GM12864 (cell line): ENCODE measurements at regions not wholly inside any gene's neighbourhood (a gene's known extent, or its start where the extent isn't known, plus 50 kb on each side); places are given as distances from the start of the nearest gene placed in this dataset.
"Not testable (repeated sequence)": the region's sequence is repeated elsewhere in the genome, so short reads cannot be mapped to it uniquely, and the experiment has no call there.

Experiments
- DNase-seq: peaks from one replicate; pipeline ENCODE4 v3.0.0-alpha.2; 2011; ENCODE audit warnings: low read depth
- H3K4me3 ChIP-seq: 2 replicates; pipeline ENCODE4 v1.5.1; 2011; ENCODE audit warnings: mild to moderate bottlenecking, low read depth, low read length, control low read depth
- CTCF ChIP-seq: IDR thresholded peaks from 2 replicates; pipeline ENCODE4 v1.5.1; 2011; ENCODE audit warnings: low read depth, mild to moderate bottlenecking, moderate library complexity, low read length, control low read depth, inconsistent platforms; ENCODE audit errors: missing control alignments

GRCh38 chr2:131673400-131674173, 145.9 kb downstream of the CCDC74A start:
- H3K4me3 ChIP-seq, result peak overlapping the region; percentile 49
- peak; percentile 84 for TF ChIP-seq CTCF
- no peak for DNase-seq

DNA sequence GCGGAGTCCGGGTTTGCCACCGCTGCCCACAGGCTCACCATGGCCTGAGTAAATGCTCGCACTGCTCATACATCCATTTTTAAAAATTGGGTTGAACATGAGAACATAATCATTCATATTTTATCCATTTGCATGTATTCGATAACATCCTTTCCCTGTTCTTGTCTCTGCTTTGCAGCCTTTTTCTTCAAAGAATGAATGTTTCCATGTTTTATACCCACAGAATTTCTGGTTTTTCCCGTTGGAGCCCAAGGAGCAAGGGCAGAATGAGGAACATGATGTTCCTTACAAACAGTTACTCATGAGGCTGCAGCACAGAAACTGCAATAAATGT, 146.5 kb downstream of the CCDC74A start:
- DNase-seq, result no peak
- TF ChIP-seq CTCF, result no peak
- H3K4me3 ChIP-seq, result no peak overlapping the region

DNA sequence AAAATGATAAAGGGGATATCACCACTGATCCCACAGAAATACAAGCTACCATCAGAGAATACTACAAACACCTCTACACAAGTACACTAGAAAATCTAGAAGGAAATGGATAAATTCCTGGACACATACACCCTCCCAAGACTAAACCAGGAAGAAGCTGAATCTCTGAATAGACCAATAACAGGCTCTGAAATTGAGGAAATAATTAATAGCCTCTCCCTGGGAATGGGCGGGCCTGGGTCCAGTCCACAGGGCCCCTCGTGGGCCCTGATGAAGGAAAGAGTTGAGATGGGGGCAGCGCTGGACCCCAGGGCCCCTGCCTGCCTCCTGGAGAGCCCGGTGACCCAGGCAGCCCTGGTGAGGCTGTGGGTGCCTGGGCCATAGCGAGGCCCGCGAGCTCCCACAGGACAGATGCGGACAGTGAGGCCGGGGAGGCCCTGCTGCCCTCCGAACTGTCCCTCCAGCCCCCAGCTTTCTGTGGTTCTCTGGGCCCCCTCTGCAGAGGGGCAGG, 154.0 kb downstream of the CCDC74A start:
- DNase-seq, result not testable (repeated sequence)
- peak overlapping the region; percentile 97 for H3K4me3 ChIP-seq

DNA sequence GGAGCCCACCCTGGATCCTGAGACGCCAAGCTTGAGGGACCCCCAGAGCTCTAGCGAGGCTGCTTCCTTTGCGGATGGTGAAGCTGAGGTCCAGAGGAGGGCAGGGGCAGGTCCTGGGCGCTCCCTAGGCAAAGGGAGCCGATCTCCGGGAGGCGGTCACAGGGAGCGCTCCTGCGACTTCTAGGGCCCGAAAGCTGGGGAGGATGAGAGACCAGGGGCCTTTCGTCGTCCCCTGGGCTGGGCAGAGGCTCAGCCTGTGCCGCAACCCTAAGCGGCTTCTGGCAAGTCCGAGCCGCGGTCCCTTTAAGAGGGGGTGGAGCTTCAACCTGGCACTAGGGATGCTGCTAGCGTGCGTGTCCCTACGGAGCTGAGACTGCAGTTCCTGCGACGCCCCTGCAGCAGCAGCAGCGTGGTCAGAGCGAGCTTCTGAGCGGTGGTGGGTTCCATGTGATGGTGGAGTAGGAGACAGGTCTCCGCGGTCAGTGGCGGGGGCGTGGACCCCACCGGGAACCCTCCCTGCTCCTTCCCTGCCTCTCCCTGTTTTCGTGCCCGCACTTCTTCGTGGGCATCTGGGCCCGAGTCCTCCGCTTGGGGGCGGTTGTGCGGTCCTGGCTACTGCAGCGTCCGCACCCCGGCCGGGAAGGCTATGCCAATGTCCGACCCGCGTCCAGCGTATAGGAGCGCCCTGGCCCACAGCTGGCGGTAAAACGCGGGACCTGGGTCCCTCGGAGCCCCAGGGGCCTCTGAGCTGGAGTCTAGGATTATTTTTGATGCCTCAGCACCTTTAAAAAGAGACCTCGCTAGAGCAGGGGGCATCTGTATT, 154.6 kb downstream of the CCDC74A start:
- peak; percentile 82 for DNase-seq
- TF ChIP-seq CTCF, result peak; percentile 26
- H3K4me3 ChIP-seq, result peak overlapping the region; percentile 97

DNA sequence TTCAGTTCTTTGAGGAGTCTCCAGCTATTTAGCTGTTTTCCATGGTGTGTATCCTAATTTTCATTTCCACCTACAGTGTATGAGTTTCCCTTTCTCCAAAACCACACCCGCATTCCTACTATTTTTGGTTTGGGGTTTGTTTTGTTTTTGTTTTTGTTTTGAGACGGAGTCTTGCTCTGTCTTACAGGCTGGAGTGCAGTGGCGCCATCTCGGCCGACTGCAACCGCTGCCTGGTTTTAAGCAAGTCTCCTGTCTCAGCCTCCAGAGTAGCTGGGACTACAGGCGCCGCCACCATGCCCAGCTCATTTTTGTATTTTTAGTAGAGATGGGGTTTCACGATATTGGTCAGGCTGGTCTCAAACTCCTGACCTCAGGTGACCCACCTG, 155.2 kb downstream of the CCDC74A start:
- not testable (repeated sequence) for DNase-seq
- peak overlapping the region; percentile 97 for H3K4me3 ChIP-seq

- H3K4me3 ChIP-seq, DNase-seq: not testable (repeated sequence)
Measured at GRCh38 chr2:131684631-131685316, 157.1 kb downstream of the CCDC74A start.

DNA sequence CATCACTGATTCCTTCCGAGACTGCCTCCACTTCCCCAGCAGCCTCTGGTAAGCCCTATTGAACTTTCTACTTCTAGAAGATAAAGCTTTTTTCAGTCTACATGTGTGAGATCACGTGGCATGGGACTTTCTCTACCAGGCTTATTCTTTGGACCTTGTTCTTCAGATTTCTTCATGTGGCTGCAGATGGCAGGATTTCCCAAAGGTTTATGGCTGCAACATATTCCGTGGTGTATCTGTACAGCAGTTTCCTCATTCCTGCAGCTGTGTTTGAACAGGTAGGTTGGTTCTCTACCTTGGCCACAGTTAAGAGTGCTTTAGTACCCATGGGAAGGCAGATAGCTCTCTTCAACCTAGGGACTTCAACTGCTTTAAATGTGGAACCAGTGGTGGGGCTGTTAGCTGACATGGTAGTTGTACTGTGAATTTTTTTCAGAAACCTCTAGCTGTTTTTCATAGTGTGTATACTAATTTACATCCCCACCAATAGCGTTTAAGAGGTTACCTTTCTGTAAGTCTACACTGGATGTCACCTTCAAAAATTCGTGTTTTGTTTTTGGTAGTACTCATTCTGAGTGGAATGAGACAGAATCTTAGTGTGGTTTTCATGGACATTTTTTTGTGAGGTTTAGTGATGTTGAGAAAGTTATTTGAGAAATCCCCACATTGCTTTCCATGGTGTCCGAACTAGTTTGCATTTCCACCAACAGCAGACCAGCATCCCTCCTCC, 158.6 kb downstream of the CCDC74A start:
- not testable (repeated sequence) for DNase-seq, H3K4me3 ChIP-seq

GRCh38 chr2:131686894-131687238, 159.2 kb downstream of the CCDC74A start:
- H3K4me3 ChIP-seq, result not testable (repeated sequence)

DNA sequence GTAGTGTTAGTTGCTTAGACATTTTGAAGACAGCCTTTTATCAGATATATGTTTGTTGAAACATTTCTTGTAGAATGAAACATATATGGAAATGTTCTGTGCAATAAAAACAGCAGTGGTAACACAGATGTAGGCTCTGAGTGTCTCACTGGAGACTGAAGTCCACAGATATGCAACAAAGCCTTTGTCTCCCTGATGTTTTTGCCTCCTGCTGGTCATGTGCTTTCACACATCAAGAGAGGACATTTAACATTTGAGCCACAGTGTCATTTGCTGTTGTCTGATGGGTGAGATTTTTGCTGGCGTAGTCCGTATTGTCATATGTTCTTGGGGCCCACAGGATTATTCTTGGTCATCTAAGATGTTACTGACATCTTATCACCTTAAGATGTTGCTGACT, 161.4 kb downstream of the CCDC74A start:
- DNase-seq, result not testable (repeated sequence)

More at GRCh38 chr2:131686894-131687238, 159.2 kb downstream of the CCDC74A start:
- not testable (repeated sequence) for DNase-seq

GRCh38 chr2:131711268-131711667, 183.6 kb downstream of the CCDC74A start:
- not testable (repeated sequence) for H3K4me3 ChIP-seq, DNase-seq

More for the DNA sequence above, 161.4 kb downstream of the CCDC74A start:
- not testable (repeated sequence) for H3K4me3 ChIP-seq

- not testable (repeated sequence) for DNase-seq, H3K4me3 ChIP-seq
Measured at GRCh38 chr2:131717907-131718306, 190.2 kb downstream of the CCDC74A start.

- H3K4me3 ChIP-seq, DNase-seq: not testable (repeated sequence)
Measured at GRCh38 chr2:131721163-131721562, 193.5 kb downstream of the CCDC74A start.

DNA sequence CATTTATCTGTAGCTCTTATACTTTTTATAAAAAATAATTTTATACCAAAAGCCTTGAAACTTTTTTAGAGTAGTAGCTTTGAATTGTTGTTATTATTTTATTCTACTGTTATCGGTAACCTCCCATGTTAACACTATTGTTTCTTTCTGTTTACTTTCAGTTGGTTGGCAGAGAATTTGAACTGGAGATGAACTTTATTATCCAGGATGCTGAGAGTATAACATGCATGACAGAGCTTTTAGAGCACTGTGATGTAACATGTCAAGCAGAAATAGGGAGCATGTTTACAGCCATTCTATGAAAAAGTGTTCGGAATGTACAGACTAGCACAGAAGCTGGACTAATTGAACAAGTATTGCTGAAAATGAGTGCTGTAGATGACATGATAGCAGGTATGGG, 194.6 kb downstream of the CCDC74A start:
- not testable (repeated sequence) for DNase-seq, H3K4me3 ChIP-seq
